Retinal pigment epithelial cell (primary cell): ENCODE measurements at regions not wholly inside any gene's neighbourhood (a gene's known extent, or its start where the extent isn't known, plus 50 kb on each side); places are given as distances from the start of the nearest gene placed in this dataset.

Source experiments
- DNase-seq: peaks from one replicate; pipeline ENCODE4 v3.0.0-alpha.2; 2010; ENCODE audit warnings: low read depth
- H3K4me3 ChIP-seq: 2 replicates; pipeline ENCODE4 v1.5.1; 2011; ENCODE audit warnings: mild to moderate bottlenecking, low read length, control low read depth, moderate library complexity
- CTCF ChIP-seq: conservative IDR thresholded peaks from 2 replicates; pipeline ENCODE4 v1.5.1; 2011; ENCODE audit warnings: low read depth, low read length, control low read depth, inconsistent platforms

- DNase-seq = no peak
- no peak overlapping the region for H3K4me3 ChIP-seq
Observed at GRCh38 chr9:17019398-17019797, 115.4 kb upstream of the CNTLN start.

GRCh38 chr9:17018540-17019196 lies 116.2 kb upstream of the CNTLN start:
- no peak for TF ChIP-seq CTCF
- DNase-seq = no peak
- no peak overlapping the region for H3K4me3 ChIP-seq

More at GRCh38 chr9:17019398-17019797, 115.4 kb upstream of the CNTLN start:
- no peak for TF ChIP-seq CTCF

GRCh38 chr9:17017931-17018491 lies 116.8 kb upstream of the CNTLN start:
- no peak for TF ChIP-seq CTCF
- no peak for DNase-seq
- no peak overlapping the region for H3K4me3 ChIP-seq

GRCh38 chr9:17013891-17014290 lies 120.9 kb upstream of the CNTLN start:
- no peak overlapping the region for H3K4me3 ChIP-seq
- no peak for DNase-seq
- no peak for TF ChIP-seq CTCF

GRCh38 chr9:17013010-17013409 lies 121.8 kb upstream of the CNTLN start:
- TF ChIP-seq CTCF = no peak
- DNase-seq = no peak

GRCh38 chr9:17011880-17012279 lies 123.0 kb upstream of the CNTLN start:
- TF ChIP-seq CTCF = no peak
- DNase-seq = no peak
- H3K4me3 ChIP-seq = no peak overlapping the region

More at GRCh38 chr9:17013010-17013409, 121.8 kb upstream of the CNTLN start:
- H3K4me3 ChIP-seq = no peak overlapping the region

- no peak for TF ChIP-seq CTCF
- no peak overlapping the region for H3K4me3 ChIP-seq
- DNase-seq = no peak
Observed at GRCh38 chr9:17009071-17009470, 125.8 kb upstream of the CNTLN start.
